ENCODE measurements at regions not wholly inside any gene's neighbourhood (a gene's known extent, or its start where the extent isn't known, plus 50 kb on each side); places are given as distances from the start of the nearest gene placed in this dataset.

DNA sequence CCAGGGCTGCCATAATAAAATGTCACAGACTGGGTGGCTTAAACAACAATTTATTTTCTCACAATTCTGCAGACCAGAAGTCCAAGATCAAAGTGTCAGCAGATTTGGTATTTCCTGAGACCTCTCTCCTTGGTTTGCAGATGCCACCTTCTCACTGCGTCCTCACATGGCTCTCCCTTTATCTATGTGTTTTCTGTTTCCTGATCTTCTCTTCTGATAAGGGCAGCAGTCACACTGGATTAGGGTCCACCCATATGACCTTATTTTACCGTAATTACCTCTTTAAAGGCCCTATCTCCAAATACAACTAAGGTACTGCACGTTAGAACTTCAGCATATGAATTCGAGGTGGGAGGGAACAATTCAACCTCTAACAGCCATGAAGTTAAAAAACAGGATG lies 238.9 kb upstream of the API5 start:
- TF ChIP-seq, protein P1, sequence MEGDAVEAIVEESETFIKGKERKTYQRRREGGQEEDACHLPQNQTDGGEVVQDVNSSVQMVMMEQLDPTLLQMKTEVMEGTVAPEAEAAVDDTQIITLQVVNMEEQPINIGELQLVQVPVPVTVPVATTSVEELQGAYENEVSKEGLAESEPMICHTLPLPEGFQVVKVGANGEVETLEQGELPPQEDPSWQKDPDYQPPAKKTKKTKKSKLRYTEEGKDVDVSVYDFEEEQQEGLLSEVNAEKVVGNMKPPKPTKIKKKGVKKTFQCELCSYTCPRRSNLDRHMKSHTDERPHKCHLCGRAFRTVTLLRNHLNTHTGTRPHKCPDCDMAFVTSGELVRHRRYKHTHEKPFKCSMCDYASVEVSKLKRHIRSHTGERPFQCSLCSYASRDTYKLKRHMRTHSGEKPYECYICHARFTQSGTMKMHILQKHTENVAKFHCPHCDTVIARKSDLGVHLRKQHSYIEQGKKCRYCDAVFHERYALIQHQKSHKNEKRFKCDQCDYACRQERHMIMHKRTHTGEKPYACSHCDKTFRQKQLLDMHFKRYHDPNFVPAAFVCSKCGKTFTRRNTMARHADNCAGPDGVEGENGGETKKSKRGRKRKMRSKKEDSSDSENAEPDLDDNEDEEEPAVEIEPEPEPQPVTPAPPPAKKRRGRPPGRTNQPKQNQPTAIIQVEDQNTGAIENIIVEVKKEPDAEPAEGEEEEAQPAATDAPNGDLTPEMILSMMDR (IDR thresholded peaks at IDR 0.05): no peak
- TF ChIP-seq POLR2A (IDR thresholded peaks at IDR 0.05) (no peak), POLR2AphosphoS5 (IDR thresholded peaks at IDR 0.05) (no peak), EP300 (IDR thresholded peaks at IDR 0.05) (no peak)

All from stomach (tissue), 4 donors.